Astrocyte of the spinal cord (primary cell): ENCODE measurements at regions not wholly inside any gene's neighbourhood (a gene's known extent, or its start where the extent isn't known, plus 50 kb on each side); places are given as distances from the start of the nearest gene placed in this dataset.

Experiments used
- DNase-seq: peaks from one replicate; pipeline ENCODE4 v3.0.0; 2011; ENCODE audit warnings: low read depth, low spot score
- H3K4me3 ChIP-seq: 2 replicates; pipeline ENCODE4 v1.5.1; 2011; ENCODE audit warnings: low read depth, mild to moderate bottlenecking, low read length, moderate library complexity
- in situ Hi-C: cut with HindIII; loops from 2 replicates; pipeline ENCODE4 v1.10.0; 2017; ENCODE audit warnings: low sequenced_read_pairs
- TF ChIP-seq, protein P1 (sequence below): IDR thresholded peaks from 2 replicates; pipeline ENCODE4 v1.5.1; 2012; ENCODE audit warnings: low read depth, mild to moderate bottlenecking, low read length, inconsistent platforms

DNA sequence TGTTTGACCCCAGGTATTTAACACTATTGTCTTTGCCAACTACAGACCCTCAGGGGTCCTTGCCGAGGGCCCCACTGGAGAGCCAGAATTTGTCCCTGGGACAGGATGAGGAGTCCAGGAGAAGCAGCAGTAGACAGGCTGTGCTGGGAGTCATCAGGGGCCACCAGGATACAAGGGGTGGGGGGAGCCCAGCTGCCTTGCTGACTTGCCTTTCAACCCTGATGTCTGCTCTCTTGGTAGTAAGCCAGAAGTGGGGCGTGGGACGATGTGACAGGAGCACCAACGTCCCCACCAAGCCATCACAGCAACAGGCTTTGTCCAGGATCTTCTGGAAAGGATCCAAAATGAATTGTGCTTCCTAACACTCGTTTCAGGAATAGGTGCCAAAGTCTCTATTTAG, 62.4 kb upstream of the CDCA7L start:
- TF ChIP-seq, protein P1, sequence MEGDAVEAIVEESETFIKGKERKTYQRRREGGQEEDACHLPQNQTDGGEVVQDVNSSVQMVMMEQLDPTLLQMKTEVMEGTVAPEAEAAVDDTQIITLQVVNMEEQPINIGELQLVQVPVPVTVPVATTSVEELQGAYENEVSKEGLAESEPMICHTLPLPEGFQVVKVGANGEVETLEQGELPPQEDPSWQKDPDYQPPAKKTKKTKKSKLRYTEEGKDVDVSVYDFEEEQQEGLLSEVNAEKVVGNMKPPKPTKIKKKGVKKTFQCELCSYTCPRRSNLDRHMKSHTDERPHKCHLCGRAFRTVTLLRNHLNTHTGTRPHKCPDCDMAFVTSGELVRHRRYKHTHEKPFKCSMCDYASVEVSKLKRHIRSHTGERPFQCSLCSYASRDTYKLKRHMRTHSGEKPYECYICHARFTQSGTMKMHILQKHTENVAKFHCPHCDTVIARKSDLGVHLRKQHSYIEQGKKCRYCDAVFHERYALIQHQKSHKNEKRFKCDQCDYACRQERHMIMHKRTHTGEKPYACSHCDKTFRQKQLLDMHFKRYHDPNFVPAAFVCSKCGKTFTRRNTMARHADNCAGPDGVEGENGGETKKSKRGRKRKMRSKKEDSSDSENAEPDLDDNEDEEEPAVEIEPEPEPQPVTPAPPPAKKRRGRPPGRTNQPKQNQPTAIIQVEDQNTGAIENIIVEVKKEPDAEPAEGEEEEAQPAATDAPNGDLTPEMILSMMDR = no peak
- in situ Hi-C loops = no loop called here
- H3K4me3 ChIP-seq = no peak overlapping the region
- no peak for DNase-seq

DNA sequence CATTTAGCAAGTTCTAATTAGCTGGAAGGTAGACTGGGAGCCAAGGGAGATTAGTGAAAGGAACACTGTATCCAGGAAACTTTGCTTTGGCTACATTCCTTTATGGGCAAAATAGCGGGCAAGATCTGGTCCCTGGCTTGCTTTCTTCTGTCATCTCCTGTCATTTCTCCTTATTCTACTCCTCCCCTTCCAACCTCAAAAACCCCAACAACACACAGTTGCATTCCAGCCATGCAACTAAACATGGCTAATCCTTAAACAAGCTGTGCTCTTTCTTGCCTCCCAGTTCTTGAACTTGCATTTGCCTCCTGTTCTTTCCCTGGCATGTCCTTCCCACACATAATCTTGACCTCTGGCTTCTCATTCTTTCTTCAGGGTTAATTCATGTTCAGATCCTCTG, 59.5 kb upstream of the CDCA7L start:
- no peak overlapping the region for H3K4me3 ChIP-seq
- TF ChIP-seq, protein P1 = no peak
- in situ Hi-C loops = no loop called here
- no peak for DNase-seq

DNA sequence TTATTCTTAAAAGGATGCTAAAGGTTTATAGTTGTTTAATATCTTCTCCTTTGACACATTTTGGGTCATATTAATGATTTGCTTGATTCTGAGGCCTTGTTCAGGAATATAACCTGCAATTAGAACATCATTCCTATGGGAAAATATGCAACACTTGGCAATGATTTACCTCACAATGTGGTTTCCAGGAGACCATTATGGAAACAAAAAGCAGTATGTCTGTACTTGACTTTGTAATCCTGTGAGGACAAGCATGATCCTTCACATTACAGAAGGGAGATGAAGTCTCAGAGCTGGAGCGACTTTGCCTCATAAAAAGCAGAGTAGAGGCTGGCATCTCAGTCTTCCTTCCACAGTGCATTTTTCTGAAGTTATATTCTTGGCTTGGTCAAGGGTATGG, 57.0 kb upstream of the CDCA7L start:
- no peak overlapping the region for H3K4me3 ChIP-seq
- in situ Hi-C loops = no loop called here
- TF ChIP-seq, protein P1 = no peak
- no peak for DNase-seq

DNA sequence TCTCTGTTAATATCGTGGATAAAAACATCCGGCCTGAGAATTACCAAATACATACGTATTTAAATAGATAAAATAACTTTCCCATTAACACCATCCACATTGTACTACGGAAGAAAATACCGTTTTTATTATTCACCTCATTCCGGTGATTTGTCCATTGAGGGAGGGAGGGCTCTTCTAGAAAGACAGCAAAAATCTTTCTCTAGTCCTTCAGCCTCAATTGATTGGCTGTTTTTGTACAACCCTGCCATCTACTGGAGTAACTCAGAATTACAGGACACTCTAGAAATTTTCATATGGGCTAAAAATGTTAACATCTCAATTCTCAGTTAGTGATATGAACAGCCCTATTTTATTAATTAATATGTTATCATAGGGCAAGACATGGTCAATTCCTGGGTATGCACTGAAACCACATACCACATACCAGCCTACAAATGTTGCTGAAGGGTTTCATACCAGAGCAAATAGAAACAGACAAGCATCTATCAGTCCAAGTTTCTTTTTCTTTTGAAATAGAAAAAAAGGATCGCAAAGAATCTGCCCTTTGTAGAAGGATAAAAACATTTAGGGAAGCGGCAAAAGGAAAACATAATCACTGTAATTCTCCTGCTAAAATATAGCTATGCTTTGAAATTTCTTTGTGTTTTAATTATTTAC, 55.8 kb upstream of the CDCA7L start:
- in situ Hi-C loops = no loop called here
- peak; percentile 74 for DNase-seq
- H3K4me3 ChIP-seq = peak overlapping the region; percentile 9
- TF ChIP-seq, protein P1 = peak; percentile 70

DNA sequence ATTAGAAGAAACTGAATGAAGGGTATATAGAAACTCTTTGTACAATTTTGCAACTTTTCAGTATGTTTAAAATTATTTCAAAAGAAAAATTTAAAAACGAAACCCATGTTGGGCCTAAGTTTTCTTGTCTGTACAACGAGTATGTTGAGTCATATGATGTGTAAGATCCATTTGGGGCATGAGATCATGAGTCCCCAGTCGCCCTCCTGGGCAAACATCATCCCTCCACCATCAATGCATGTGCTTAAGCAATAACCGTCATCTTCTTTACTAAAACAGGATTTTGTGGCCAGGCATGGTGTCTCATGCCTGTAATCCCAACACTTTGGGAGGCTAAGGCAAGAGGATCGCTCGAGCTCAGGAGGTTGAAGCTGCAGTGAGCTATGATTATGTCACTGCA, 54.2 kb upstream of the CDCA7L start:
- no peak overlapping the region for H3K4me3 ChIP-seq
- TF ChIP-seq, protein P1 = no peak
- peak; percentile 13 for DNase-seq
- in situ Hi-C loops = no loop called here

DNA sequence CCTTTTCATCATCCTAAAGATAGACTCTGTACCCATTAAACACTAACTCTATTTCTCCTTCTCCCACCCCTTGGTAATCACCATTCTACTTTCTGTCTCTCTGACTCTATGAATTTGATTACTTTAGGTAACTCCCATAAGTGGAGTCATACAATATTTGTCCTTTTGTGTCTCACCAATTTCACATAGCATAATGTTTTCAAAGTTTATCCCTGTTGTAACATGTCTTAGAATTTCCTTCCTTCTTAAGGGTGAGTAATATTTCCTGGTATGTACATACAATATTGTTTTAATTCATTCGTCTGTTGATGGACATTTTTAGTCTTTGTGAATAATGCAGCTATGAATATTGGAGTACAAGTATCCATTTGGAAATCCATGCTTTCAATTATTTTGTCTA, 50.9 kb upstream of the CDCA7L start:
- no peak for DNase-seq
- in situ Hi-C loops = no loop called here
- H3K4me3 ChIP-seq = no peak overlapping the region
- TF ChIP-seq, protein P1 = no peak
